Mesenchymal stem cell (in vitro differentiated cells and primary cell): ENCODE measurements at regions not wholly inside any gene's neighbourhood (a gene's known extent, or its start where the extent isn't known, plus 50 kb on each side); places are given as distances from the start of the nearest gene placed in this dataset.

ENCODE experiments used
- DNase-seq: peaks from one replicate; pipeline ENCODE4 v3.0.0-alpha.2; 2013
- H2AFZ ChIP-seq: one replicate; pipeline ENCODE4 v1.6.1; 2013; ENCODE audit warnings: low read depth, mild to moderate bottlenecking, control low read depth, inconsistent platforms, low read length, moderate library complexity
- H2AK5ac ChIP-seq: 2 replicates; pipeline ENCODE4 v1.6.1; 2013; ENCODE audit warnings: low read length, moderate library complexity, mild to moderate bottlenecking, inconsistent platforms; ENCODE audit not compliant: severe bottlenecking
- H2BK120ac ChIP-seq: one replicate; pipeline ENCODE4 v1.6.1; 2013; ENCODE audit warnings: low read depth, mild to moderate bottlenecking, inconsistent platforms, low read length, moderate library complexity
- H2BK12ac ChIP-seq, 2 experiments: one replicate each; pipeline ENCODE4 v1.6.1; 2013; ENCODE audit warnings: inconsistent platforms in 2 of 2, low read length in 2 of 2, mild to moderate bottlenecking in 2 of 2, moderate library complexity in 2 of 2, control low read depth in 1 of 2
- H2BK15ac ChIP-seq: one replicate; pipeline ENCODE4 v1.6.1; 2013; ENCODE audit warnings: mild to moderate bottlenecking, low read depth, inconsistent platforms; ENCODE audit not compliant: poor library complexity, severe bottlenecking
- H2BK5ac ChIP-seq: 2 replicates; pipeline ENCODE4 v1.6.1; 2013; ENCODE audit warnings: low read depth, mild to moderate bottlenecking, low read length, control low read depth, inconsistent platforms; ENCODE audit not compliant: poor library complexity, severe bottlenecking
- H3K14ac ChIP-seq, 2 experiments: one replicate each; pipeline ENCODE4 v1.6.1; 2013; ENCODE audit warnings: inconsistent platforms in 2 of 2, low read length in 2 of 2, control low read depth in 1 of 2, mild to moderate bottlenecking in 1 of 2, moderate library complexity in 1 of 2
- H3K18ac ChIP-seq, 2 experiments: one replicate each; pipeline ENCODE4 v1.6.1; 2013; ENCODE audit warnings: inconsistent platforms in 2 of 2, low read length in 2 of 2, control low read depth in 1 of 2, low read depth in 1 of 2, mild to moderate bottlenecking in 1 of 2
- H3K23ac ChIP-seq, 2 experiments: one replicate each; pipeline ENCODE4 v1.6.1; 2013; ENCODE audit warnings: inconsistent platforms in 2 of 2, low read length in 2 of 2, mild to moderate bottlenecking in 2 of 2, moderate library complexity in 2 of 2, control low read depth in 1 of 2
- H3K27ac ChIP-seq: 2 replicates; pipeline ENCODE4 v1.5.1; 2013; ENCODE audit warnings: mild to moderate bottlenecking, moderate library complexity, low read length, control low read depth, inconsistent platforms; ENCODE audit not compliant: poor library complexity, severe bottlenecking
- H3K27me3 ChIP-seq, 2 experiments: 2 replicates each; pipeline versions ENCODE4 v1.6.1 to v1.7.0; 2013; ENCODE audit warnings: low read length in 2 of 2, mild to moderate bottlenecking in 2 of 2, moderate library complexity in 2 of 2, control low read depth in 1 of 2, inconsistent platforms in 1 of 2; ENCODE audit not compliant: control insufficient read depth in 1 of 2, insufficient read depth in 1 of 2
- H3K36me3 ChIP-seq, 2 experiments: 2 replicates each; pipeline versions ENCODE4 v1.6.1 to v1.7.0; 2013; ENCODE audit warnings: low read length in 2 of 2, control low read depth in 1 of 2, inconsistent platforms in 1 of 2, low read depth in 1 of 2, mild to moderate bottlenecking in 1 of 2; ENCODE audit not compliant: insufficient read depth in 2 of 2, control insufficient read depth in 1 of 2
- H3K4ac ChIP-seq, 2 experiments: one replicate each; pipeline ENCODE4 v1.6.1; 2013; ENCODE audit warnings: inconsistent platforms in 2 of 2, low read length in 2 of 2, mild to moderate bottlenecking in 2 of 2, moderate library complexity in 2 of 2, control low read depth in 1 of 2, low read depth in 1 of 2
- H3K4me1 ChIP-seq: 2 replicates; pipeline ENCODE4 v1.6.1; 2013; ENCODE audit warnings: low read depth, low read length, control low read depth; ENCODE audit not compliant: control insufficient read depth, insufficient read depth
- H3K4me2 ChIP-seq: 2 replicates; pipeline ENCODE4 v1.6.1; 2013; ENCODE audit warnings: low read length, mild to moderate bottlenecking, inconsistent platforms; ENCODE audit not compliant: poor library complexity, severe bottlenecking
- H3K4me3 ChIP-seq, 2 experiments: 2 replicates each; pipeline versions ENCODE4 v1.5.1 to v1.7.0; 2013; ENCODE audit warnings: low read length in 2 of 2, mild to moderate bottlenecking in 2 of 2, control low read depth in 1 of 2, low read depth in 1 of 2; ENCODE audit not compliant: insufficient read depth in 1 of 2
- H3K79me1 ChIP-seq: replicated peaks from 2 replicates; pipeline ENCODE4 v1.6.1; 2013; ENCODE audit warnings: mild to moderate bottlenecking, control low read depth, low read length, inconsistent platforms; ENCODE audit not compliant: poor library complexity, severe bottlenecking
- H3K9ac ChIP-seq: 2 replicates; pipeline ENCODE4 v1.7.0; 2013; ENCODE audit warnings: mild to moderate bottlenecking, low read length, moderate library complexity
- H3K9me3 ChIP-seq: 2 replicates; pipeline ENCODE4 v1.7.0; 2013; ENCODE audit warnings: mild to moderate bottlenecking, low read length; ENCODE audit not compliant: control insufficient read depth
- H4K8ac ChIP-seq: one replicate; pipeline ENCODE4 v1.6.1; 2013; ENCODE audit warnings: inconsistent platforms, mild to moderate bottlenecking, low read length, moderate library complexity
- H4K91ac ChIP-seq: one replicate; pipeline ENCODE4 v1.6.1; 2013; ENCODE audit warnings: mild to moderate bottlenecking, low read length, inconsistent platforms
- WGBS: methylation state at CpG from one replicate; pipeline ENCODE4 v1.1.7; 2013; ENCODE audit warnings: mixed read lengths; 5-methylcytosine and 5-hydroxymethylcytosine counted together

DNA sequence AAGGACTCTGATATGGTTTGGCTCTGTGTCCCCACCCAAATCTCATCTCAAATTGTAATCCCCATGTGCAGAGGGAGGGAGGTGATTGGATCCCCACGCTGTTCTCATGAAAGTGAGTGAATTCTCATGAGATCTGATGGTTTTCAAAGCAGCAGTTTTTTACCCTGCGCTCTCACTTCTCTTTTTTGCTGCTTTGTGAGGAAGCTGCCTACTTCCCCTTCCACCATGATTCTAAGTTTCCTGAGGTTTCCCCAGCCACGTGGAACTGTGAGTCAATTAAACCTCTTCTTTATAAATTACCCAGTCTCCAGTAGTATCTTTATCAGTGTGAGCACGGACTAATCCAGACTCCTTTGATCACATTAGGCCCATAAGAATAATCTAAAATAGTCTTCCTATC, 719.7 kb upstream of the CDH8 start:
- Histone ChIP-seq H3K4me3 (no peak overlapping the region), H2BK5ac (no peak overlapping the region), H2BK15ac (no peak overlapping the region), H3K14ac (no peak overlapping the region), H2BK120ac (no peak overlapping the region), H3K4me2 (no peak overlapping the region), H3K9me3 (peaks cover 2% of the 10 kb centered on the region), H3K18ac (no peak overlapping the region), H3K4me1 (no peaks in the 10 kb centered on the region), H3K36me3 (no peaks in the 10 kb centered on the region), H2AK5ac (no peak overlapping the region), H3K23ac (no peak overlapping the region), H3K4ac (no peak overlapping the region), H2AFZ (no peak overlapping the region), H4K8ac (no peak overlapping the region), H3K9ac (no peak overlapping the region), H3K27me3 (no peaks in the 10 kb centered on the region), H3K27ac (no peak overlapping the region), H4K91ac (no peak overlapping the region), H2BK12ac (no peak overlapping the region), H3K79me1 (no peaks in the 10 kb centered on the region)
- 58% methylated on average over 3 of the region's 4 CpGs for whole genome bisulfite sequencing
- no peak for DNase-seq

DNA sequence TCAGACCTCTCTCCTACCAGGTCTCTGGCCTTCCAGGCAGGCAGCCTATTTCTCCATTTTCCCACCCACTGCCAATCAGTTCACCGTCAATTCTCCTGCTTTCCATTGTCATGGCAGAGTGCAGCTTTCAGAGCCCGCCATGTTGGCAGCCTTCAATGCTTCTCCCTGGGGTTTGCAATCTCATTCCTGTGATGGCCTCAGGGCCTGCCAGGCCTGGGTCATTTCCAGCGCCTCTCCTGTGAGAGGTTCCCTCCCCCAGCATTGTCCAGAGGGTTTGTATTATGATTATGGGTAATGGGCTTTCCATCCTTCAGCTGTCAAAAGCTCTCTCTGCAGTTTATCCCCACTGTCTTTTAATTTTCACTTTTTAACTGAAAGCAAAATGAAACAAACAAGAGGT, 716.6 kb upstream of the CDH8 start:
- Histone ChIP-seq H3K4me3 (no peak overlapping the region), H3K9ac (no peak overlapping the region), H4K91ac (no peak overlapping the region), H2BK15ac (no peak overlapping the region), H3K27ac (no peak overlapping the region), H4K8ac (no peak overlapping the region), H2BK5ac (no peak overlapping the region), H2AK5ac (no peak overlapping the region), H2BK12ac (no peak overlapping the region), H3K27me3 (no peaks in the 10 kb centered on the region), H3K9me3 (no peaks in the 10 kb centered on the region), H3K79me1 (no peaks in the 10 kb centered on the region), H3K4me1 (no peaks in the 10 kb centered on the region), H3K36me3 (no peaks in the 10 kb centered on the region), H3K23ac (no peak overlapping the region), H2AFZ (no peak overlapping the region), H3K4me2 (no peak overlapping the region), H2BK120ac (no peak overlapping the region), H3K14ac (no peak overlapping the region), H3K18ac (no peak overlapping the region), H3K4ac (no peak overlapping the region)
- 100% methylated on average over 2 of the region's 3 CpGs for WGBS
- DNase-seq, result no peak

GRCh38 chr16:62751218-62751617, 715.0 kb upstream of the CDH8 start:
- Histone ChIP-seq H3K27ac (no peak overlapping the region), H4K8ac (no peak overlapping the region), H3K14ac (no peak overlapping the region), H2BK5ac (no peak overlapping the region), H3K23ac (no peak overlapping the region), H3K4me2 (no peak overlapping the region), H2BK120ac (no peak overlapping the region), H3K36me3 (no peaks in the 10 kb centered on the region), H3K79me1 (no peaks in the 10 kb centered on the region), H3K18ac (no peak overlapping the region), H2AK5ac (no peak overlapping the region), H3K27me3 (no peaks in the 10 kb centered on the region), H3K9ac (no peak overlapping the region), H3K4me3 (no peak overlapping the region), H3K9me3 (peaks cover 3% of the 10 kb centered on the region), H3K4ac (no peak overlapping the region), H2BK15ac (no peak overlapping the region), H2BK12ac (no peak overlapping the region), H3K4me1 (no peaks in the 10 kb centered on the region), H2AFZ (no peak overlapping the region), H4K91ac (no peak overlapping the region)
- whole genome bisulfite sequencing, result no CpG with 5 or more reads among the region's 1 CpG
- DNase-seq, result no peak

DNA sequence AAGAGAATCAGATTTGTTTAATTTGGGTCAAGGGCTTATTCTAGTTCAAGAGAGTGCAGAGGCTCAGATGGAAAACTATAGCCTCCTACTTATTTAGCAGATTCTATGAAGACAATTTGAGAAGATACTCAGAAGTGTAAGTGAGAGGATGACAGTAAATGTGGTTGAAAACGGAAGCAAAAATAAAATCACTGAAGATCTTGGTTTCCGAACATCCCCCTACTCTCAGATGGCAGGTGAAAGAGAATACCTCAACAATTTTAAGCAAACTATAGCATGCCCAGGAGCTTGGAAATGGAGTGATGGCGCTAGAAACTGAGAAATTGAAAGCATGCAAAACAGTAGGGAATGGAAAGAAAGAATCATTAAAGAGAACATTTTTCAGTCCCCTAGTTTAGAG, 705.5 kb upstream of the CDH8 start:
- no peak for DNase-seq
- H3K4me1 ChIP-seq, result no peaks in the 10 kb centered on the region
- no peak overlapping the region for H3K4ac ChIP-seq
- H3K27me3 ChIP-seq, result no peaks in the 10 kb centered on the region
- no peak overlapping the region for H3K18ac ChIP-seq
- H4K8ac ChIP-seq, result no peak overlapping the region
- H3K23ac ChIP-seq, result no peak overlapping the region
- H2BK120ac ChIP-seq, result no peak overlapping the region
- H2AFZ ChIP-seq, result no peak overlapping the region
- H4K91ac ChIP-seq, result no peak overlapping the region
- no peak overlapping the region for H3K14ac ChIP-seq
- no peaks in the 10 kb centered on the region for H3K79me1 ChIP-seq
- no peak overlapping the region for H2BK15ac ChIP-seq
- no peak overlapping the region for H2AK5ac ChIP-seq
- WGBS, result 43% methylated on average over 1 of the region's 3 CpGs
- H3K4me2 ChIP-seq, result no peak overlapping the region
- no peak overlapping the region for H3K9ac ChIP-seq
- no peak overlapping the region for H3K4me3 ChIP-seq
- H2BK12ac ChIP-seq, result no peak overlapping the region
- H3K9me3 ChIP-seq, result peaks cover 6% of the 10 kb centered on the region
- H3K36me3 ChIP-seq, result no peaks in the 10 kb centered on the region
- no peak overlapping the region for H2BK5ac ChIP-seq
- no peak overlapping the region for H3K27ac ChIP-seq
